ENCODE measurements at regions not wholly inside any gene's neighbourhood (a gene's known extent, or its start where the extent isn't known, plus 50 kb on each side); places are given as distances from the start of the nearest gene placed in this dataset.

GRCh38 chrY:21288908-21289307 lies 222.2 kb upstream of the RBMY1B start:
- H3K4me3 Mint-ChIP-seq, result no peak overlapping the region
- no peaks in the 10 kb centered on the region for H3K27me3 Mint-ChIP-seq
- ATAC-seq (ENCODE audit: low read depth in 2 of 2) (no peak), DNase-seq (no peak)
- H3K9me3 Mint-ChIP-seq, result no peaks in the 10 kb centered on the region
- no peak overlapping the region for H3K27ac Mint-ChIP-seq
- H3K4me1 Mint-ChIP-seq, result peaks cover 0 to 5% (median 0%) of the 10 kb centered on the region in 3 donors
- no peaks in the 10 kb centered on the region for H3K36me3 Mint-ChIP-seq

GRCh38 chrY:21295206-21295605 lies 215.9 kb upstream of the RBMY1B start:
- DNase-seq (no peak), ATAC-seq (ENCODE audit: low read depth in 2 of 2) (no peak)
- Mint-ChIP-seq H3K4me3 (no peak overlapping the region), H3K36me3 (no peaks in the 10 kb centered on the region), H3K4me1 (no peaks in the 10 kb centered on the region), H3K27me3 (peaks cover 0 to 5% (median 0%) of the 10 kb centered on the region in 3 donors), H3K27ac (no peak overlapping the region), H3K9me3 (no peaks in the 10 kb centered on the region)

GRCh38 chrY:21302278-21302677 lies 208.9 kb upstream of the RBMY1B start:
- DNase-seq (no peak), ATAC-seq (ENCODE audit: low read depth in 2 of 2) (no peak)
- no peaks in the 10 kb centered on the region for H3K9me3 Mint-ChIP-seq
- H3K4me1 Mint-ChIP-seq, result peaks cover 0 to 5% (median 0%) of the 10 kb centered on the region in 3 donors
- peak overlapping the region in 1 of 6 donors; percentile 21 for H3K27ac Mint-ChIP-seq
- no peaks in the 10 kb centered on the region for H3K36me3 Mint-ChIP-seq
- H3K27me3 Mint-ChIP-seq, result no peaks in the 10 kb centered on the region
- H3K4me3 Mint-ChIP-seq, result no peak overlapping the region

- H3K4me3 Mint-ChIP-seq, result no peak overlapping the region
- no peaks in the 10 kb centered on the region for H3K4me1 Mint-ChIP-seq
- no peak for DNase-seq
- H3K9me3 Mint-ChIP-seq, result no peaks in the 10 kb centered on the region
- H3K27me3 Mint-ChIP-seq, result no peaks in the 10 kb centered on the region
- no peaks in the 10 kb centered on the region for H3K36me3 Mint-ChIP-seq
- H3K27ac Mint-ChIP-seq, result peak overlapping the region in 1 of 6 donors; percentile 30
- ATAC-seq (ENCODE audit: low read depth in 2 of 2), result no peak
Measured at GRCh38 chrY:21315366-21315765, 195.8 kb upstream of the RBMY1B start.
